Suprapubic skin (tissue), 3 donors: ENCODE measurements at regions not wholly inside any gene's neighbourhood (a gene's known extent, or its start where the extent isn't known, plus 50 kb on each side); places are given as distances from the start of the nearest gene placed in this dataset.

Experiments
- POLR2A ChIP-seq, 2 donors: fragments of 450-650 bp; IDR thresholded peaks; one replicate each; pipeline ENCODE4 v1.6.1; 2017; ENCODE audit warnings: antibody characterized with exemption in 2 of 2, mild to moderate bottlenecking in 2 of 2, moderate library complexity in 2 of 2
- TF ChIP-seq, protein P1 (sequence below), 2 donors: fragments of 200-600 bp in 1 of 2; fragments of 450-650 bp in 1 of 2; sonication (generic) in 1 of 2; IDR thresholded peaks; one replicate each; pipeline ENCODE4 v1.5.1; 2016 to 2019; ENCODE audit warnings: antibody characterized with exemption in 2 of 2, mild to moderate bottlenecking in 1 of 2, moderate library complexity in 1 of 2

DNA sequence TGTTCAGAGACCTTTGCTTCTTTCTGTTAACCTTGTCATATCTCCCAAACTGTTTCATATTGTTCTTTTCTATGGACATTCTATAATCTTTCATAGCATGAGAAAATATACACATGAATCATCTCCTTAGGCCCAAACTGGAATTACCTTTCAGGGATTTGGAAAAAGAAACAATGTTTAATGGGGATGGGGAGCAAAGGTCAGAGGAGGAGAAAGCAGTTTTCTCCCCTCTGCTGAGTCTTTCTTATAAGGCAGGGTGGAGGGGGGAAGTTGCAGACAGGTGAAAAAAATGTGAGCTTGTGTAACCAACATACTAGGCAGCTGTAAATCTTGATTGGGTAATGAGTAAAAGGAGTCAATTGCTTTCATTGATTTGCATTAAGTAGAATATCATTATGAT, 164.1 kb downstream of the BRINP2 start:
- no peak for TF ChIP-seq POLR2A (IDR thresholded peaks at IDR 0.05)
- TF ChIP-seq, protein P1, sequence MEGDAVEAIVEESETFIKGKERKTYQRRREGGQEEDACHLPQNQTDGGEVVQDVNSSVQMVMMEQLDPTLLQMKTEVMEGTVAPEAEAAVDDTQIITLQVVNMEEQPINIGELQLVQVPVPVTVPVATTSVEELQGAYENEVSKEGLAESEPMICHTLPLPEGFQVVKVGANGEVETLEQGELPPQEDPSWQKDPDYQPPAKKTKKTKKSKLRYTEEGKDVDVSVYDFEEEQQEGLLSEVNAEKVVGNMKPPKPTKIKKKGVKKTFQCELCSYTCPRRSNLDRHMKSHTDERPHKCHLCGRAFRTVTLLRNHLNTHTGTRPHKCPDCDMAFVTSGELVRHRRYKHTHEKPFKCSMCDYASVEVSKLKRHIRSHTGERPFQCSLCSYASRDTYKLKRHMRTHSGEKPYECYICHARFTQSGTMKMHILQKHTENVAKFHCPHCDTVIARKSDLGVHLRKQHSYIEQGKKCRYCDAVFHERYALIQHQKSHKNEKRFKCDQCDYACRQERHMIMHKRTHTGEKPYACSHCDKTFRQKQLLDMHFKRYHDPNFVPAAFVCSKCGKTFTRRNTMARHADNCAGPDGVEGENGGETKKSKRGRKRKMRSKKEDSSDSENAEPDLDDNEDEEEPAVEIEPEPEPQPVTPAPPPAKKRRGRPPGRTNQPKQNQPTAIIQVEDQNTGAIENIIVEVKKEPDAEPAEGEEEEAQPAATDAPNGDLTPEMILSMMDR (IDR thresholded peaks at IDR 0.05): no peak
